ENCODE measurements at regions not wholly inside any gene's neighbourhood (a gene's known extent, or its start where the extent isn't known, plus 50 kb on each side); places are given as distances from the start of the nearest gene placed in this dataset.

- H3K27me3 ChIP-seq, result no peaks in the 10 kb centered on the region
- intact Hi-C loops (cut with DNase I; ENCODE audit: low total_unique reads), result no loop called here
- H3K4me1 ChIP-seq, result no peaks in the 10 kb centered on the region
- H3K9me3 ChIP-seq, result no peaks in the 10 kb centered on the region
- no peak for TF ChIP-seq CTCF (IDR thresholded peaks at IDR 0.05)
- H3K4me3 ChIP-seq, result no peak overlapping the region
- no peak overlapping the region for H3K27ac ChIP-seq
- DNase-seq, result no peak
- H3K36me3 ChIP-seq, result no peaks in the 10 kb centered on the region
Observed at GRCh38 chr20:7712661-7713060, 227.6 kb downstream of the HAO1 start.

GRCh38 chr20:7714549-7714948 lies 225.7 kb downstream of the HAO1 start:
- Histone ChIP-seq H3K27ac (no peak overlapping the region), H3K4me1 (no peaks in the 10 kb centered on the region), H3K36me3 (no peaks in the 10 kb centered on the region), H3K9me3 (no peaks in the 10 kb centered on the region), H3K4me3 (no peak overlapping the region), H3K27me3 (no peaks in the 10 kb centered on the region)
- TF ChIP-seq CTCF (IDR thresholded peaks at IDR 0.05), result no peak
- DNase-seq, result no peak
- intact Hi-C loops (cut with DNase I; ENCODE audit: low total_unique reads), result no loop called here

- Histone ChIP-seq H3K4me1 (no peaks in the 10 kb centered on the region), H3K36me3 (no peaks in the 10 kb centered on the region), H3K4me3 (no peak overlapping the region), H3K27me3 (no peaks in the 10 kb centered on the region), H3K27ac (no peak overlapping the region), H3K9me3 (no peaks in the 10 kb centered on the region)
- intact Hi-C loops (cut with DNase I; ENCODE audit: low total_unique reads), result no loop called here
- no peak for TF ChIP-seq CTCF (IDR thresholded peaks at IDR 0.05)
- no peak for DNase-seq
Observed at GRCh38 chr20:7716286-7716972, 223.8 kb downstream of the HAO1 start.

GRCh38 chr20:7722564-7722963 lies 217.7 kb downstream of the HAO1 start:
- Histone ChIP-seq H3K27ac (no peak overlapping the region), H3K9me3 (no peaks in the 10 kb centered on the region), H3K36me3 (no peaks in the 10 kb centered on the region), H3K27me3 (no peaks in the 10 kb centered on the region), H3K4me3 (no peak overlapping the region), H3K4me1 (no peaks in the 10 kb centered on the region)
- no peak for TF ChIP-seq CTCF (IDR thresholded peaks at IDR 0.05)
- DNase-seq, result no peak
- intact Hi-C loops (cut with DNase I; ENCODE audit: low total_unique reads), result no loop called here

- no peak overlapping the region for H3K4me3 ChIP-seq
- H3K27me3 ChIP-seq, result no peaks in the 10 kb centered on the region
- no peaks in the 10 kb centered on the region for H3K4me1 ChIP-seq
- no peak overlapping the region for H3K27ac ChIP-seq
- intact Hi-C loops (cut with DNase I; ENCODE audit: low total_unique reads), result no loop called here
- no peaks in the 10 kb centered on the region for H3K9me3 ChIP-seq
- no peak for TF ChIP-seq CTCF (IDR thresholded peaks at IDR 0.05)
- no peak for DNase-seq
- H3K36me3 ChIP-seq, result no peaks in the 10 kb centered on the region
Observed at GRCh38 chr20:7723284-7723683, 217.0 kb downstream of the HAO1 start.

GRCh38 chr20:7728338-7728737 lies 211.9 kb downstream of the HAO1 start:
- no peak overlapping the region for H3K27ac ChIP-seq
- H3K27me3 ChIP-seq, result no peaks in the 10 kb centered on the region
- no peaks in the 10 kb centered on the region for H3K4me1 ChIP-seq
- H3K36me3 ChIP-seq, result no peaks in the 10 kb centered on the region
- intact Hi-C loops (cut with DNase I; ENCODE audit: low total_unique reads), result no loop called here
- TF ChIP-seq CTCF (IDR thresholded peaks at IDR 0.05), result no peak
- no peak for DNase-seq
- no peak overlapping the region for H3K4me3 ChIP-seq
- no peaks in the 10 kb centered on the region for H3K9me3 ChIP-seq

All from tibial artery (tissue), 4 donors.